ENCODE measurements at regions not wholly inside any gene's neighbourhood (a gene's known extent, or its start where the extent isn't known, plus 50 kb on each side); places are given as distances from the start of the nearest gene placed in this dataset.

- peaks cover 32% of the 10 kb centered on the region for H3K4me1 ChIP-seq (ENCODE audit: insufficient read depth, low read length, poor library complexity, severe bottlenecking)
- intact Hi-C loops (cut with micrococcal nuclease; ENCODE audit: unreplicated experiment), result no loop called here
- no peak overlapping the region for H3K27ac ChIP-seq (ENCODE audit: low read depth, low read length, poor library complexity, severe bottlenecking)
- TF ChIP-seq, protein P1, sequence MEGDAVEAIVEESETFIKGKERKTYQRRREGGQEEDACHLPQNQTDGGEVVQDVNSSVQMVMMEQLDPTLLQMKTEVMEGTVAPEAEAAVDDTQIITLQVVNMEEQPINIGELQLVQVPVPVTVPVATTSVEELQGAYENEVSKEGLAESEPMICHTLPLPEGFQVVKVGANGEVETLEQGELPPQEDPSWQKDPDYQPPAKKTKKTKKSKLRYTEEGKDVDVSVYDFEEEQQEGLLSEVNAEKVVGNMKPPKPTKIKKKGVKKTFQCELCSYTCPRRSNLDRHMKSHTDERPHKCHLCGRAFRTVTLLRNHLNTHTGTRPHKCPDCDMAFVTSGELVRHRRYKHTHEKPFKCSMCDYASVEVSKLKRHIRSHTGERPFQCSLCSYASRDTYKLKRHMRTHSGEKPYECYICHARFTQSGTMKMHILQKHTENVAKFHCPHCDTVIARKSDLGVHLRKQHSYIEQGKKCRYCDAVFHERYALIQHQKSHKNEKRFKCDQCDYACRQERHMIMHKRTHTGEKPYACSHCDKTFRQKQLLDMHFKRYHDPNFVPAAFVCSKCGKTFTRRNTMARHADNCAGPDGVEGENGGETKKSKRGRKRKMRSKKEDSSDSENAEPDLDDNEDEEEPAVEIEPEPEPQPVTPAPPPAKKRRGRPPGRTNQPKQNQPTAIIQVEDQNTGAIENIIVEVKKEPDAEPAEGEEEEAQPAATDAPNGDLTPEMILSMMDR (conservative IDR thresholded peaks at IDR 0.05; ENCODE audit: low read depth, low read length), result no peak
- no peak for TF ChIP-seq EZH2 (IDR thresholded peaks at IDR 0.05; ENCODE audit: borderline replicate concordance, low read depth, low read length, poor library complexity, severe bottlenecking)
- BruUV-seq (replicated peaks), result no TSS peak
- no peaks in the 10 kb centered on the region for H3K27me3 ChIP-seq (replicated peaks; ENCODE audit: insufficient read depth, low read depth, low read length, poor library complexity)
- no peaks in the 10 kb centered on the region for H3K9me3 ChIP-seq (ENCODE audit: low read depth, low read length, poor library complexity, severe bottlenecking)
- POLR2A ChIA-PET (ENCODE audit: low non-redundant PET), result interaction anchor here (0.6 kb wide), 1 partner anchor 10 kb away, joined by 3 read pairs; no protein-coding TSS in a partner anchor
- no peak overlapping the region for H3K4me3 ChIP-seq (ENCODE audit: low read depth, low read length, poor library complexity, severe bottlenecking)
- CTCF ChIA-PET, result no interaction called here
- no peak for DNase-seq (ENCODE audit: low spot score)
- H3K36me3 ChIP-seq (ENCODE audit: insufficient read depth, low read length, poor library complexity, severe bottlenecking), result no peaks in the 10 kb centered on the region
Observed at GRCh38 chr15:70524470-70524869, 238.9 kb downstream of the UACA start.

DNA sequence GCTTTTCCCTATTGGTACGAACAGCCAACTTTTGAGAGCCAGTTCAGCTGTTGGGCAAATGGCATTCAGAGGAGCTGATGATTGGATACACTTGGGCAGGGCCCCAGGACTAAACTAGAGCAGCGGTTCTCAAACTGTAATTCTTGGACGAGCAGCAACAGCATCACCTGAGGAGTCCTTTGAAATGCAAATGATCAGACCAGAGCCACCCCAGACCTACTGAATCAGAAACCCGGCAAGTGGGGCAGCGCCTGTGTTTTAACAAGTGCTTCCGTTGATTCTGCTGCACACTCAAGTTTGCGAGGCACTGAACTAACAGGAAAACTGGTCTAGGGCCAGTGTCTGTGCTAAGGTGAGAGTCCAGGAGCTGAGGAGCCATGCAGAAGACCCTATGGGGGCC, 239.7 kb downstream of the UACA start:
- Histone ChIP-seq H3K4me1 (ENCODE audit: insufficient read depth, low read length, poor library complexity, severe bottlenecking) (peaks cover 32% of the 10 kb centered on the region), H3K9me3 (ENCODE audit: low read depth, low read length, poor library complexity, severe bottlenecking) (no peaks in the 10 kb centered on the region), H3K36me3 (ENCODE audit: insufficient read depth, low read length, poor library complexity, severe bottlenecking) (no peaks in the 10 kb centered on the region), H3K4me3 (ENCODE audit: low read depth, low read length, poor library complexity, severe bottlenecking) (no peak overlapping the region), H3K27me3 (replicated peaks; ENCODE audit: insufficient read depth, low read depth, low read length, poor library complexity) (no peaks in the 10 kb centered on the region), H3K27ac (ENCODE audit: low read depth, low read length, poor library complexity, severe bottlenecking) (no peak overlapping the region)
- POLR2A ChIA-PET (ENCODE audit: low non-redundant PET), result no interaction called here
- CTCF ChIA-PET, result no interaction called here
- no peak for TF ChIP-seq EZH2 (IDR thresholded peaks at IDR 0.05; ENCODE audit: borderline replicate concordance, low read depth, low read length, poor library complexity, severe bottlenecking)
- TF ChIP-seq, protein P1 (conservative IDR thresholded peaks at IDR 0.05; ENCODE audit: low read depth, low read length), result no peak
- intact Hi-C loops (cut with micrococcal nuclease; ENCODE audit: unreplicated experiment), result no loop called here
- no peak for DNase-seq (ENCODE audit: low spot score)
- no TSS peak for BruUV-seq (replicated peaks)

- no peak overlapping the region for H3K4me3 ChIP-seq (ENCODE audit: low read depth, low read length, poor library complexity, severe bottlenecking)
- peaks cover 28% of the 10 kb centered on the region for H3K4me1 ChIP-seq (ENCODE audit: insufficient read depth, low read length, poor library complexity, severe bottlenecking)
- intact Hi-C loops (cut with micrococcal nuclease; ENCODE audit: unreplicated experiment), result no loop called here
- CTCF ChIA-PET, result no interaction called here
- H3K27me3 ChIP-seq (replicated peaks; ENCODE audit: insufficient read depth, low read depth, low read length, poor library complexity), result no peaks in the 10 kb centered on the region
- no peak for DNase-seq (ENCODE audit: low spot score)
- H3K36me3 ChIP-seq (ENCODE audit: insufficient read depth, low read length, poor library complexity, severe bottlenecking), result no peaks in the 10 kb centered on the region
- H3K27ac ChIP-seq (ENCODE audit: low read depth, low read length, poor library complexity, severe bottlenecking), result no peak overlapping the region
- no peaks in the 10 kb centered on the region for H3K9me3 ChIP-seq (ENCODE audit: low read depth, low read length, poor library complexity, severe bottlenecking)
- POLR2A ChIA-PET (ENCODE audit: low non-redundant PET), result no interaction called here
- BruUV-seq (replicated peaks), result no TSS peak
- TF ChIP-seq, protein P1 (conservative IDR thresholded peaks at IDR 0.05; ENCODE audit: low read depth, low read length), result no peak
- no peak for TF ChIP-seq EZH2 (IDR thresholded peaks at IDR 0.05; ENCODE audit: borderline replicate concordance, low read depth, low read length, poor library complexity, severe bottlenecking)
Observed at GRCh38 chr15:70523192-70523591, 240.2 kb downstream of the UACA start.

Data from A673 (cell line).